ENCODE measurements at regions not wholly inside any gene's neighbourhood (a gene's known extent, or its start where the extent isn't known, plus 50 kb on each side); places are given as distances from the start of the nearest gene placed in this dataset.

GRCh38 chr2:109069331-109070194 lies 59.4 kb upstream of the SH3RF3 start (continued):
- TF ChIP-seq MAFK (IDR thresholded peaks at IDR 0.05; ENCODE audit: partially characterized antibody): no peak
- no peak for TF ChIP-seq NPAS2 (CRISPR knock-in tag; IDR thresholded peaks at IDR 0.05; ENCODE audit: borderline replicate concordance)
- no peak for TF ChIP-seq RFX5 (IDR thresholded peaks at IDR 0.05)

DNA sequence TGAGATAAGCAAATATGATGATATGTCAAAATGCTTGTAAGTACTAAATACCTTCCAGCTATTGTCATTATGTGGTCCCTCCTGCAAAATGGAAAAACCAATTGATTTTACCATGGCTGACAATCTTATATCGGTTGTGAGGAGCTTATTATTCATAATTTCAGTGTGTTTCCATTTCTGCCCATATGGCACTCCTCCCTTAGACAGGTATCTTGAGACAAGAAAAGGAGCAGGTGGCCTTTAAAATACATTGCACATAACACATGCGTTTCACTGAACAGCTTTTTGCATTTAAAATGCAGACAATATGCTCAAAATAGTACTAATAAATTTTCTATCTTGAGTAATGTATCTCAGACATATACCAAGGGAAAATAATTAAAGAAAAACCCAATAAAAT lies 60.2 kb upstream of the SH3RF3 start:
- no peak for FAIRE-seq
- no peak for DNase-seq (ENCODE audit: low read depth in 1 of 2, low spot score in 1 of 2)
- Histone ChIP-seq H3K27ac (no peak overlapping the region), H3K4me3 (no peak overlapping the region), H3K9me3 (no peaks in the 10 kb centered on the region), H3K4me1 (no peaks in the 10 kb centered on the region), H3K4me2 (no peak overlapping the region)
- 12% methylated on average over 2 of the region's 2 CpGs for WGBS (ENCODE audit: missing lambda C conversion rate)
- ChIA-PET CTCF (interaction anchor here (1.1 kb wide), 1 partner anchor 34 kb away, joined by 3 read pairs; no protein-coding TSS in a partner anchor), POLR2A (no interaction called here)
- ATAC-seq: no peak
- TF ChIP-seq ZFP36 (IDR thresholded peaks at IDR 0.05; ENCODE audit: borderline replicate concordance, partially characterized antibody): no peak
- no peak for TF ChIP-seq HDAC2 (IDR thresholded peaks at IDR 0.05)
- no peak for TF ChIP-seq MYC (IDR thresholded peaks at IDR 0.05; ENCODE audit: borderline replicate concordance, low read length)
- no peak for TF ChIP-seq KDM5A (IDR thresholded peaks at IDR 0.05)
- no peak for TF ChIP-seq FOXS1 (CRISPR knock-in tag; IDR thresholded peaks at IDR 0.05)
- TF ChIP-seq TFCP2L1 (CRISPR knock-in tag; IDR thresholded peaks at IDR 0.05): no peak
- TF ChIP-seq, protein P1, sequence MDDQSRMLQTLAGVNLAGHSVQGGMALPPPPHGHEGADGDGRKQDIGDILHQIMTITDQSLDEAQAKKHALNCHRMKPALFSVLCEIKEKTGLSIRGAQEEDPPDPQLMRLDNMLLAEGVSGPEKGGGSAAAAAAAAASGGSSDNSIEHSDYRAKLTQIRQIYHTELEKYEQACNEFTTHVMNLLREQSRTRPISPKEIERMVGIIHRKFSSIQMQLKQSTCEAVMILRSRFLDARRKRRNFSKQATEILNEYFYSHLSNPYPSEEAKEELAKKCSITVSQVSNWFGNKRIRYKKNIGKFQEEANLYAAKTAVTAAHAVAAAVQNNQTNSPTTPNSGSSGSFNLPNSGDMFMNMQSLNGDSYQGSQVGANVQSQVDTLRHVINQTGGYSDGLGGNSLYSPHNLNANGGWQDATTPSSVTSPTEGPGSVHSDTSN (IDR thresholded peaks at IDR 0.05): no peak
- no peak for TF ChIP-seq POLR2AphosphoS2 (conservative IDR thresholded peaks at IDR 0.05; ENCODE audit: low read length)

DNA sequence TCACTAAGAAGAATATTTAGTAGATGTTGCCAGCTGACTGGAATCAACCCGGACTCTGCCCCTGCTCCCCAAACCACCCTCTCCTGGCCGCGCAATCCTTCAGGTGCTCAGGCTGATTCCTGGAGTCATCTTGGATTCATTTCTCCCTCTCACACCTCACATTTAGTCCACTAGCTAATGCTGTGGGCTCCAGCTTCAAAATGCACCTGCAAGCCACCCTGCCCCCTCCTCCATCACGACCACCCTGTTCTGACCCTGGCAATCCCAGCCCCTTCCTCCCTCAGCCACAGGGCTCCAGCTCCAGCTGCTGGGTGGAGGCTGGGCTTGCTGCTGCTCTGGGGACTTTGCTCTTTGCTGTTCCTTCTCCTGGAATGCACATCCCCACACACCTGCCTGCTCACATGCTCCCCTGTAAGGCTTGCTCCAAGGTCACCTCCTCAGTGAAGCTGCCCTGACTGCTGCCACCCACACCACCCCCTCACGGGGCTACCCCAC lies 61.3 kb upstream of the SH3RF3 start:
- ATAC-seq: no peak
- Histone ChIP-seq H3K27ac (no peak overlapping the region), H3K9me3 (no peaks in the 10 kb centered on the region), H3K4me3 (no peak overlapping the region), H3K4me1 (no peaks in the 10 kb centered on the region), H3K4me2 (no peak overlapping the region)
- 33% methylated on average over 5 of the region's 5 CpGs for whole genome bisulfite sequencing (ENCODE audit: missing lambda C conversion rate)
- POLR2A ChIA-PET: no interaction called here
- no peak for DNase-seq (ENCODE audit: low read depth in 1 of 2, low spot score in 1 of 2)
- CTCF ChIA-PET: no interaction called here
- TF ChIP-seq CBX2 (IDR thresholded peaks at IDR 0.05; ENCODE audit: borderline replicate concordance, low read depth) (no peak), ZFP36 (IDR thresholded peaks at IDR 0.05; ENCODE audit: borderline replicate concordance, partially characterized antibody) (no peak), ZC3H11A (IDR thresholded peaks at IDR 0.05) (no peak), POLR2AphosphoS2 (conservative IDR thresholded peaks at IDR 0.05; ENCODE audit: low read length) (no peak), BHLHE40 (IDR thresholded peaks at IDR 0.05; ENCODE audit: low read depth, low read length) (no peak), REST (IDR thresholded peaks at IDR 0.05) (no peak)
- FAIRE-seq: no peak

Measured in A549 (cell line).